ENCODE measurements at regions not wholly inside any gene's neighbourhood (a gene's known extent, or its start where the extent isn't known, plus 50 kb on each side); places are given as distances from the start of the nearest gene placed in this dataset.
"Not testable (repeated sequence)": the region's sequence is repeated elsewhere in the genome, so short reads cannot be mapped to it uniquely, and the experiment has no call there.

DNA sequence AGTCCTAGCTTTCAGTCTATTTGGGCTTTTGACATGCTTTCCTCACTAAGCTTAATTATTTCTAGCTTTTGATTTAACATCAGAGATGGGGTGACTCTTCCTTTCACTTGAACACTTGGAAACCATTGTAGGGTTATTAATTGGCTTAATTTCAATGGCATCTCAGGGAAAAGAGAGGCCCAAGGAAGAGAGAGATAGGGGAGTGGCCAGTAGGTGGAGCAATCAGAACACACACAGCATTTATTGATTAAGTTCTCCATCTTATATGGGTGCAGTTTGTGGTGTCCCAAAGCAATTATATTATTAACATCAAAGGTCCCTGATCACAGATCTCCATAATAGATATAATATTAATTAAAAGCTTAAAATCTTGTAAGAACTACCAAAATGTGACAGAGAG is 1466.1 kb upstream of the SEL1L start:
- TF ChIP-seq, protein P1, sequence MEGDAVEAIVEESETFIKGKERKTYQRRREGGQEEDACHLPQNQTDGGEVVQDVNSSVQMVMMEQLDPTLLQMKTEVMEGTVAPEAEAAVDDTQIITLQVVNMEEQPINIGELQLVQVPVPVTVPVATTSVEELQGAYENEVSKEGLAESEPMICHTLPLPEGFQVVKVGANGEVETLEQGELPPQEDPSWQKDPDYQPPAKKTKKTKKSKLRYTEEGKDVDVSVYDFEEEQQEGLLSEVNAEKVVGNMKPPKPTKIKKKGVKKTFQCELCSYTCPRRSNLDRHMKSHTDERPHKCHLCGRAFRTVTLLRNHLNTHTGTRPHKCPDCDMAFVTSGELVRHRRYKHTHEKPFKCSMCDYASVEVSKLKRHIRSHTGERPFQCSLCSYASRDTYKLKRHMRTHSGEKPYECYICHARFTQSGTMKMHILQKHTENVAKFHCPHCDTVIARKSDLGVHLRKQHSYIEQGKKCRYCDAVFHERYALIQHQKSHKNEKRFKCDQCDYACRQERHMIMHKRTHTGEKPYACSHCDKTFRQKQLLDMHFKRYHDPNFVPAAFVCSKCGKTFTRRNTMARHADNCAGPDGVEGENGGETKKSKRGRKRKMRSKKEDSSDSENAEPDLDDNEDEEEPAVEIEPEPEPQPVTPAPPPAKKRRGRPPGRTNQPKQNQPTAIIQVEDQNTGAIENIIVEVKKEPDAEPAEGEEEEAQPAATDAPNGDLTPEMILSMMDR (IDR thresholded peaks at IDR 0.05; ENCODE audit: unreplicated experiment in 3 of 3), result no peak
- H3K27ac Mint-ChIP-seq, result no peak overlapping the region
- no peaks in the 10 kb centered on the region for H3K9me3 Mint-ChIP-seq
- H3K4me1 Mint-ChIP-seq, result no peaks in the 10 kb centered on the region
- no peak overlapping the region for H3K4me3 Mint-ChIP-seq
- H3K27me3 Mint-ChIP-seq (ENCODE audit: low read depth), result no peaks in the 10 kb centered on the region
- H3K36me3 Mint-ChIP-seq (ENCODE audit: low read depth), result no peaks in the 10 kb centered on the region

DNA sequence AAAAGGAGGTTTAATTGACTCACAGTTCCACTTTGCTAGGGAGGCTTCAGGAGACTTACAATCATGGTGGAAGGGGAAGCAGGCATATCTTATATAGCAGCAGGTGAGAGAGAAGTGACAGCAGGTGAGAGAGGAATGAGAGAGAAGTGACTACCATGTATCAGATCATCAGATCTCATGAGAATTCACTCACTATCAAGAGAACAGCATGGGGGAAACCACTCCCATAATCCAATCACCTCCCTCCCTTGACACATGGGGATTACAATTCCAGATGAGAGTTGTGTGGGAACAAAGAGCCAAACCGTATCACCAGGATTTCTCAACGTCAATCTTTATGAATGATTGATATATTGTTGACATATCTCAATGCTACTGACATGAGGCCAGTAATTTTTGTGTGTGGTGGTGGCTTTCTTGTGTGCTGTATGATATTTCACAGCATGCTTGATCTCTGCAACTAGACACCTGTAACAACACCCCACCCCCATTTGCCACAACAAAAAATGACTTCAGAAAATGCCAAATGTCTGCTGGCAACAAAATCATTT is 1470.9 kb upstream of the SEL1L start:
- TF ChIP-seq, protein P1 (IDR thresholded peaks at IDR 0.05; ENCODE audit: unreplicated experiment in 3 of 3), result no peak
- Mint-ChIP-seq H3K4me1 (no peaks in the 10 kb centered on the region), H3K27me3 (ENCODE audit: low read depth) (peaks cover 3% of the 10 kb centered on the region), H3K27ac (no peak overlapping the region), H3K36me3 (ENCODE audit: low read depth) (no peaks in the 10 kb centered on the region), H3K4me3 (no peak overlapping the region), H3K9me3 (peaks cover 9% of the 10 kb centered on the region)

DNA sequence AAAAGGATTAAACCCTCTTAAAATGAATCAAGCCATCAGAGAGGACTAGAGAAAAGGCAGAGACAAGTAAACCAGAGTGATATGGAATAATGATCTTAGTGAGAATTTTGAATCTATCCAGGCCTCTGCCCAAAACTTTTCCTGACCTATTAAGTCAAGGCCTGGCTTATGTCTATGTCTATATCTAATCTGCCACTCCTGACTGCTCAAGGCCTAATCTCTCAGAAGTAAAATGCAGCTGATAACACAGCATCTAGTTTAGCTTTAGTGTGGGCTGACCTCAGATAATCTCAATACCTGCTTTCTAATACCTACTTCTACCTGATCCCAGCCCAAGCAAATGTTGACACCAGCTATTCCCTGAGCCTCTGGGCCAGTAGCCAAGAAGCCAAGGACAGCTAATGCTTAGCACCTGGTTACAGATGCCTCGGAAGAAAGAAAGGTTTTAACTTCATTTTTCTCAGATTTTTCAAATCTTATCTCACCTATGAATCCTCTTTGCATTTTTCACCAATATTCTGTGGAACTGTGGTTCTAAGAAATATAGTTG is 1472.5 kb upstream of the SEL1L start:
- Mint-ChIP-seq H3K4me3 (no peak overlapping the region), H3K4me1 (no peaks in the 10 kb centered on the region), H3K36me3 (ENCODE audit: low read depth) (no peaks in the 10 kb centered on the region), H3K27me3 (ENCODE audit: low read depth) (peaks cover 3% of the 10 kb centered on the region), H3K9me3 (peaks cover 12% of the 10 kb centered on the region), H3K27ac (no peak overlapping the region)
- TF ChIP-seq, protein P1 (IDR thresholded peaks at IDR 0.05; ENCODE audit: unreplicated experiment in 3 of 3), result no peak

DNA sequence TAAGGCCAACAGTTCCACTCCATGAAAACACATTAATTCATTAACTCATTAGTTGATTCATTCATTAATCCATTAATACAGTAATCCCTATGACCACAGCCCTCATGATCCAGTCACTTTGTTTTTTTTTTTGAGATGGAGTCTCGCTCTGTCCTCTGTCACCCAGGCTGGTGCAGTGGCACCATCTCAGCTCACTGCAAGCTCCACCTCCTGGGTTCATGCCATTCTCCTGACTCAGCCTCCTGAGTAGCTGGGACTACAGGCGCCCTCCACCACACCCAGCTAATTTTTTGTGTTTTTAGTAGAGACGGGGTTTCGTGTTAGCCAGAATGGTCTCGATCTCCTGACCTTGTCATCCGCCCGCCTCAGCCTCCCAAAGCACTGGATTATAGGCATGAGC is 1473.4 kb upstream of the SEL1L start:
- peaks cover 15% of the 10 kb centered on the region for H3K9me3 Mint-ChIP-seq
- H3K27me3 Mint-ChIP-seq (ENCODE audit: low read depth); H3K36me3 Mint-ChIP-seq (ENCODE audit: low read depth); H3K4me3 Mint-ChIP-seq; H3K27ac Mint-ChIP-seq; H3K4me1 Mint-ChIP-seq: not testable (repeated sequence)

DNA sequence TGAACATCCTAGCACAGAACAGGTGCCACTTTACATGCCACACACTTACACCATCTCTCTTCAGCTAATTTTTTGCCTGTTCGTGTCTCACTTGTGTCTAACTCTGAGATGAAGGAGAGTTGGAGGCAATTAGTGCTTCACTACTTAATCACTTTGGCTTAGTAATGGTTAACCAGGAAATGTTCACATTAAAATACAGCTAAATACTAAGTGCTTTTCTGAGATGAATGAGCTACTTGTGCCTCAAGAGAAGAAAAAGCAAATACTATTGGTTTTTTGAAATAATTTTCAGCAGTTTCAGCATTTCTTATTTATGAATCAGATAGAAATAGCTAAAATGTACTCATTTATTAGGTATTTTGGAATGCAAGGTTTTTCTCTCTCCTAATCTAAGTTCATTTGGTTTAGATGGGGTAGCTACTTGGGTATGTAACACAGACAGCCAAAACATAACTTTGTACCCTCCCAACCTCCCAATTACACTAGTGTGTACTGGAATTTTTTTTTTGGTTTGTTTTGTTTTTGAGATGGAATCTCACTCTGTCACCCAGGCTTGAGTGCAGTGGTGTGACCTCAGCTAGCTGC is 1474.1 kb upstream of the SEL1L start:
- no peaks in the 10 kb centered on the region for H3K36me3 Mint-ChIP-seq (ENCODE audit: low read depth)
- H3K4me1 Mint-ChIP-seq, result no peaks in the 10 kb centered on the region
- TF ChIP-seq, protein P1 (IDR thresholded peaks at IDR 0.05; ENCODE audit: unreplicated experiment in 3 of 3), result no peak
- no peak overlapping the region for H3K4me3 Mint-ChIP-seq
- peaks cover 15% of the 10 kb centered on the region for H3K9me3 Mint-ChIP-seq
- no peak overlapping the region for H3K27ac Mint-ChIP-seq
- peaks cover 3% of the 10 kb centered on the region for H3K27me3 Mint-ChIP-seq (ENCODE audit: low read depth)

DNA sequence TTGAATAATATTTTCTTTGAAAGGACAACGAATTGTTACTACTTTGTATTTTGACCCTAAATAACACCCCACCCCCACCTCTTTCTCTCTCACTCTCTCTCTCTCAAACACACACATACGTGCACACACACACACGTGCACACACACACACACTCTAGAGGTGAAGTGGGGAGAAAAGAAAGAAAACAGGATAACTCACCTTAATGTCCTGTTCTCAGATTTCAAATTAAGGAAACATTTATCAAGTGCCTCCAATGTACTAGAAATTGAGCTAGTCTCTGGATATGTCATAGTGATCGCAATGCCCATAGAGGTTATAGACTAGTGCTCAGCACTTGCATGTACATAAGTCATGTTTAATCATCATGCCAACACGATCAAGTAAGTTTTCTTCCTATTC is 1483.6 kb upstream of the SEL1L start:
- no peak overlapping the region for H3K27ac Mint-ChIP-seq
- no peak overlapping the region for H3K4me3 Mint-ChIP-seq
- H3K9me3 Mint-ChIP-seq, result peaks cover 4% of the 10 kb centered on the region
- TF ChIP-seq, protein P1 (IDR thresholded peaks at IDR 0.05; ENCODE audit: unreplicated experiment in 3 of 3), result no peak
- H3K27me3 Mint-ChIP-seq (ENCODE audit: low read depth), result no peaks in the 10 kb centered on the region
- no peaks in the 10 kb centered on the region for H3K36me3 Mint-ChIP-seq (ENCODE audit: low read depth)
- H3K4me1 Mint-ChIP-seq, result no peaks in the 10 kb centered on the region
